ENCODE measurements at regions not wholly inside any gene's neighbourhood (a gene's known extent, or its start where the extent isn't known, plus 50 kb on each side); places are given as distances from the start of the nearest gene placed in this dataset.
A peak's percentile ranks its signal among the peaks of the same experiment; 100 is the strongest.

GRCh38 chr13:33518452-33518851 lies 232.9 kb upstream of the STARD13 start:
- no peak for DNase-seq (ENCODE audit: low spot score)

GRCh38 chr13:33519561-33520467 lies 234.3 kb upstream of the STARD13 start:
- peak; percentile 91 for DNase-seq (ENCODE audit: low spot score)

- DNase-seq (ENCODE audit: low spot score), result no peak
These were observed 234.9 kb upstream of the STARD13 start for GRCh38 chr13:33520468-33520839.

DNA sequence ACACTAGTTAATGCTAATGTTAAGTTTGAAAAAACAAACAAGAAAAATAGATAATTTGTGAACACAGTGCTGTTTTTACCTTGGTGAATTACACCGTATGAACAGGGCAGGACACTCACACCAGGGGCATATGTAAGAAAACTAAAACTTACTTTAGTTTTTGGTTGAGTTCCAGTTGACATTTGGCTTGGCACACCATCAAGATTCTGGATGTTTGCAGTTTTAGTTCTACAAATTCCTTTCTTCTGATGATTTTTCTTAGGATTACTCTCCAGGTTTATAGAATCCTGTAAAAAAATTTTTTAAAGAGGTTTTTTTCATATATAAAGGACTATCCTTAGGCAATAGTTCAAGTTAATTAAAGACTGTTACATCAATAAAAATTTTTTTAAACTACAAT lies 238.5 kb upstream of the STARD13 start:
- peak; percentile 54 for DNase-seq (ENCODE audit: low spot score)

DNA sequence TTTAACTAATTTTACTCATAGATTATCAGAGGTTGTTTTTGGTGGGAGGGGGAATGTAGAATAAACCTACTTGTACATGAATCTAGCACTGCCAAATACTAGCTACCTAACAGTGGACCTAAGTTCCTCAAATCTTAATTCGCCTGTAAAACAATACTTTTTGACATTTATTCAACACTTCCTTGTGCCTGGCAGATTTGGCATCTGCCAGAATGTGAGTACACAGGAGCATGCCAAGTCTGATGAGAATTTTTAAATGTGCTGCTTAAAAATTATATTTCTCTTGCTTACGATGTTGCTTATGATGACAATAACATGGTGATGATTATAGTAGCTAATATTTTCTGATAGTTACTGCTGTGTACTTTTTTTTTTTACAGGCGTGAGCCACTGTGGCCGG lies 240.2 kb upstream of the STARD13 start:
- DNase-seq (ENCODE audit: low spot score), result no peak

DNA sequence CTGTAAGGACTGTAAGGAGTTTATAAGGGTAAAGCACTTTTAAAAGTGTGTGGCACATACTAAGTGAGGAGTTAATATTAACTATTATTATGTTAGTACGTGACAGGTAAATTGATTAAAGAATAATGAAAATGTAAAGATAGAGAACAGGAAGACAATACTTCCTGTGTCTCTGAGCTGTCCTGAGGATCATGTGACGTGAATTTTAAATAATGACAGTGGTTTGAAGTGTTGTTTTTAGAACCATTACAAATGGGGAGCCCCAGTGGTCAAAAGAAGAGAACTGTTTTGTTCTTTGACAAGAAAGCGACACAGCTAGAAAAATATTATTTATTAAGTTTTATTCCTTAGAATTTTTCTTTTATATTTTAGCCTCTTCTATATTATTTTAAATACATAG lies 241.2 kb upstream of the STARD13 start:
- no peak for DNase-seq (ENCODE audit: low spot score)

GRCh38 chr13:33528896-33529295 lies 243.3 kb upstream of the STARD13 start:
- no peak for DNase-seq (ENCODE audit: low spot score)

DNA sequence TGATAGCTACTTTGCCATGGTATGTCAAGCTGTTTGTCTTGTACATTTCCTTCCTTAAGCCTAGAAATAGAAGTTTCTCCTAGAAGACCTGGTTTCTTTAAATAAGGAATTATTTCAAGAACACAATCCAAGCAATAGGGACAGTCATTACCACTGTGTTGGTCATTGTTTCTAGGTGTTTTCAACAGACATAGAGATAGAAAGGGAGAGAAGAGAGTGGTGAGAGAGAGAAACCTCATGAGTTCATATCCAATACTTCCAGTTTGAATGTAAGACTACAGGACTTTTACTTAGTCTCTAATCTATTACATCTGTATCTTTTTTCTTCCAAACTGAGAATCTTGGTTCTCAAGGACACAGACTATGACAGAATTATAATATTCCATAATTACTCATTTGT lies 245.9 kb upstream of the STARD13 start:
- no peak for DNase-seq (ENCODE audit: low spot score)

GRCh38 chr13:33535061-33535460 lies 249.5 kb upstream of the STARD13 start:
- no peak for DNase-seq (ENCODE audit: low spot score)

- DNase-seq (ENCODE audit: low spot score), result no peak
These were observed 251.0 kb upstream of the STARD13 start for GRCh38 chr13:33536601-33537000.

DNA sequence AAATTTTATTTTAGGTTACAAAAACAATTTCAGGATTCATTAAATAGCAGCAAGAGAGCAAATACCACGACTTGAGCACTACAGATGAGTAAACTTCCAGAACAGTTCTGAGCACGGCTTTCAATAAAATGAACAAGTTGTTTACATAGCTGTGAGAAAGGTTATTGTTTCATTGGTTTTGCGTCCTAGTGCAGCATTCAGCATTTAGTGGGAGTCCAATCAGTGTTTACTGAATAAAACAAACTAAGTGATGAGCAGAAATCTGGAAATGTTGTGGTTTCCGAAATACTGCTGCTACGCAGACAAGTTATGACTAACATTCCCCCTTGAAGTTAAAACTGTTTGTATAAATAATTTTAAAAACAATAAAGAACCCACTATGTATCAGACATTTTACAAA lies 251.5 kb upstream of the STARD13 start:
- DNase-seq (ENCODE audit: low spot score), result no peak

DNA sequence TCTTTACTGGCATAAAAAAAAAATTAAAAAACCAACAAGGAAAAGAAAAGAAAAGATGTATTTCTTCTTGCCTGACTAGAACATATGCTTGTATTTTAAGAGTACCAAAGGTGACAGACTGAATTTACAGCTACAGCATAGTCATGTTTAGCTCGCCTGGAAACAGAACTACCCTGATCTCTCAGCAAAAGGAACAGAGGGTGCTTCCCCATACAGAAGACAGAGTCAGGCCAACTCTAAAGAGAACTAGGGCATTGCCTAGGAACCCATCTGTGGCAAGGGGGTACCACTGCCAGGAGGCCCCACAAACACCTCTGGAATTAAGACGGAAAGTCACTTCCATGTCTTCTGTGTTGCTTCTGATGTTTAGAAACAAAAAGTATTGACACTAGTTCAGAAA lies 252.1 kb upstream of the STARD13 start:
- no peak for DNase-seq (ENCODE audit: low spot score)

DNA sequence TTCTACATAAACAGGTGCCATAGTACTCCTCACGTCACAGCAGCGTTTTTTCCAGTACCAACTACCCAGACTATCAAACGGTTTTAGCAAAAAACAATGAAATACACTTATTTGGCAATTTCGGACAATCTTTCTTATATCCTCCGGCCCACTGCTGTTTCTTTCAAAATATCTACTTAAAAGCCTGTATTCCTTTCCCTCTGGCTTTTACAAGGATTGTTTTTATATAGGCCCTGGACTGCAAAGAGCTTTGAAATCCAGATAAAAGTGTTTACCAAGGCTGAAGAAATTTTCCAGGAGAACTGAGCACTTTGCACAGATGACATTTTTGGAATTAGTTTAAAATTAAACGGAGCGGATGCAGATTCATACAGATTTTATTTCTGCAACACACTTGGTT lies 255.9 kb upstream of the STARD13 start:
- no peak for DNase-seq (ENCODE audit: low spot score)

DNA sequence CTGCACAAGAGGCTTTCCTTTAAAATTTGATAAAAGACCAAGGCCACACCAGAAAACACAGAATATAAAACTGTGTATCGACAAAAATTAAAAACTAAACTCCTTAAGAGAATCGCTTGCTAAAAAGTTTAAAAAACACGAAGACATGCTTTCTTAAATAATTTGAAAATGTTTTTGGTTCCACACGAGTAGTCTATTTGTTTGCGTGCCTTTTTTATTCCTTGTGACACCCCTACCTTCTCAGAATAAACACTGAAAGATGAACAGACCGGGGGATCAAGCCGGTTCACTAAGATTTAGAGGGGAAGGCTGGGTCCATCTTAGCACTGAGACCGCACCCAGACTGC lies 256.4 kb upstream of the STARD13 start:
- no peak for DNase-seq (ENCODE audit: low spot score)

DNA sequence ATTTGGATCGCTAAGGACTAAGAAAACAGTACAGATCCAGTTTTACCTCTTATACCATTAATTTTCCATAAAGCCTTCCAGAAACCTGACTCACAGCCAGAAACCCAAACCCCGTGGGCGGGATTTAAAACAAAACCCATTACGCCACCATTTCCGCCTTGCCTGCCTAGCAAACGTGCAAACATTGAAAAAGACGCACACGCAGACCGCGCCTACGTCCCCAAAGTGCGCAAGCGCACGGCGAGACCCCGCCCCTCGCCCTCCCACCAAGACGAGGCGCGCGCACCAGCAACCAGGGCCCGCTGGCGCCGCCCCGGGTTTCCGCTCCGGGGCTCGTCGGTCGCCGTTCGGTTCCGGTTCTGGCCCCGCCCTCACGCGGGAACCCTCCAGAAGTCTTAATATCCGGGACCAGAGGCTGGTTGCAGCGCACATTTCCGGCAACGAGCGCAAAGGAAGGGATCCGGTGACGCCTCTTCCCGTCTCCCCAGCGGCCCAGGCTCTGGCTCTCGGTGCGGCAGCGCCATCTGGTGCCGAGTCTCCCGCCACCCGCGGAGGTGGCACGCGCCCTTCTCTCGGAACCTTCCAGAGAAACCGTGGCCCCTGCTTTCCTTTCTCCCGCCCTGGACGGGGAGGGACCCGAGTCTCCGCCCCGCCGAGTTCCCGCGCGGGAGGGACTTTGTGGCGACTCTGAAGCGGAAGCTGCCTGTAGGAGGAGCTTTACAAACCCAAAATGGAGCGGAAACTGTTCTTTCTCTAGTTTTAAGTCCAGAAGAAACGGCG lies 256.9 kb upstream of the STARD13 start:
- peak; percentile 97 for DNase-seq (ENCODE audit: low spot score)

GRCh38 chr13:33543089-33543459 lies 257.5 kb upstream of the STARD13 start:
- DNase-seq (ENCODE audit: low spot score), result peak; percentile 1

- no peak for DNase-seq (ENCODE audit: low spot score)
These were observed 258.2 kb upstream of the STARD13 start for GRCh38 chr13:33543631-33544265.

DNA sequence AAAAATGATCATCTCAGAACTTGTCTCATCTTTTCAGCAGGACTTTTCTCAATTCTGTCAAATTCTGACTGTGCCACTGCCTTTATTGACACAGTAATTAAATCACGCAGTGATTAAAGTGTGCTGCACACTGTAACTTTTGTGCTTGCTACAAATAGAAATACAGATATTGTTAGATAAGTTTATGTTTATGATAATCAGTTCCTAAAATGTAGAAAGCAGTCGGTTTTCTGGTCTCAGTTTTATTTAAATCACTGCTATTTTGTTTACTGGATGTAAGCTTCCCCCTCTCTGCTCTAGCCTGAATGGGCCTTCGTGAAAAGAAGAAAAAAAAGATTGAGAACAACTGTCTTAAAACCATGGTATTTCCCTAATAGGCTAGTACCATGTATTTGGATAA lies 258.8 kb upstream of the STARD13 start:
- no peak for DNase-seq (ENCODE audit: low spot score)

GRCh38 chr13:33545492-33545891 lies 259.9 kb upstream of the STARD13 start:
- no peak for DNase-seq (ENCODE audit: low spot score)

- DNase-seq (ENCODE audit: low spot score), result no peak
These were observed 261.5 kb upstream of the STARD13 start for GRCh38 chr13:33547035-33547434.

DNA sequence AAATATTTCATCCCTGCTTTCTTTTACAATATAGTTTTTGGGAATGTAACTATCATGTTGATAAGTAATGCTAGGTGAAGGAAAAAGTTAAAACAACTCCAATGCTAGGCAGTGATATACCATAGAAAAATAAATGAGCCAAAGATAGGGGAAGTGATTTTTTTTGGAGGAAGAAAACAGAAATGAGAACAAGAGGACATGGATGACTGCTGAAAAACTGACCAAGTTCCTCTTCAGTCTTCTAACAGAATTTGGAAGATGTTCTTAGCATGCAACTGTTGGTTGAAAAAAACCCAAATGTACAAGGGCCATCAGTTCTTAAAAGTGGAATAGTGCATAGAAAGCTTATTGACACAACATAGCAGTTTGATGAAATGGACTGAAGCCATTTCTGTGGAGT lies 262.5 kb upstream of the STARD13 start:
- no peak for DNase-seq (ENCODE audit: low spot score)

DNA sequence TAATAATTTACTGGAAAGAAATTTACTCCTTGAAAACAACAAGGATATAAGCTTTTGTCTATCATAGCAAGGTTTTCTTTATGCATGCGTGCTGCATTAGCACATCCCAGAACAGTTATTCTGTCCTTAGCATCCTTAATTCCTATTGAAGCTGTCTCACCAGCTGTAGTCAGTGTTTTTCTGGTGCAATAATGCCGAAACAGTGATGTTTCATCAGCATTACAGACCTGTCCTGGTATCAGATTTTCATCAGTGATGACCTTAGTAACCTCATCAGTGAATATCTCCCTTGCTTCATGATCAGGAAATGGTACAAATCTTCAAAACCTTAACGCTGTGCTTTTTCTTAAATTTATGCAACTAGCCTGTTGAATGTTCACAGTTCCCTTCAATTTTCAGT lies 264.7 kb upstream of the STARD13 start:
- no peak for DNase-seq (ENCODE audit: low spot score)

DNA sequence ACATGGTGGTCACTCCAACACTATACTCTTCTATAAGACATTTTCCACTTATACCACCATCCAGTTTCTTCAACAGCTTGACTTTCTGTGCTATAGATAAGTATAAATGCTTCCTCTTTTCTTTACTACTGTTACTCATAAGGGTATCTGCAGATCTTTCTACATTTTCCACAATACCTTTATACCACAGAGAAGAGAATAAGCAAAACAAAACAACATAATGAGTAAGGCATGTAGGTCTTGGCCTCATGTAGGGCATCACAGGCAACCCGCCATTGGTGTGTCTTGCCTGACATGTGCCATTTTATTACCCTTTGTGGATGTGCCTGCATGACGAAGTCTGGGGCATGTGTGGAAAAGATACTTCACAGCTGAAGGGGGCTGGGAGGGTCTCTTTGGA lies 265.3 kb upstream of the STARD13 start:
- no peak for DNase-seq (ENCODE audit: low spot score)

Measured in AG08395 (cell line).